K562 (cell line): ENCODE measurements at regions not wholly inside any gene's neighbourhood (a gene's known extent, or its start where the extent isn't known, plus 50 kb on each side); places are given as distances from the start of the nearest gene placed in this dataset.

ENCODE experiments used
- ATAC-seq: fragments of 200-7000 bp; cut with Tn5 transposase; 3 replicates; pipeline ENCODE4 v1.9.1; 2020; ENCODE audit warnings: moderate library complexity
- BruUV-seq: library from RNA; stranded (reverse); fragments of 400-500 nt; replicated peaks from 2 replicates; lab custom pipeline; 2021; lab: Mats Ljungman, UMichigan
- CTCF ChIA-PET: fragments of 300-600 bp; formaldehyde crosslinking; extraction: SDS; loops from one replicate; lab custom pipeline; 2021; ENCODE audit warnings: low intra/inter-chr PET ratio; lab: Yijun Ruan, JAX
- POLR2A ChIA-PET: fragments of 300-600, 350-650 bp; sonication (Branson Sonifier 250); formaldehyde crosslinking; extraction: SDS; loops from one replicate; lab custom pipeline; 2021; ENCODE audit warnings: antibody characterized with exemption, inconsistent platforms; lab: Yijun Ruan, JAX
- DNase-seq, 4 experiments: peaks; one replicate each; pipeline versions ENCODE4 v3.0.0 to v3.0.0-alpha.2; 2011 to 2018; ENCODE audit warnings: low spot score in 3 of 4, mixed read lengths in 3 of 4; ENCODE audit errors: extremely low read depth in 1 of 4
- FAIRE-seq: peaks from 2 replicates; lab custom pipeline; 2011; peaks lifted over from hg19 to GRCh38; lab: Jason Lieb, UNC
- H2AFZ ChIP-seq: 2 replicates; pipeline ENCODE4 v1.6.0; 2011; ENCODE audit warnings: low read depth, low read length, control low read depth, inconsistent platforms
- H3K27ac ChIP-seq: fragments of 200-600 bp; 3 replicates; pipeline ENCODE4 v1.8.0; 2011; ENCODE audit warnings: low read depth, mild to moderate bottlenecking, control low read depth, inconsistent platforms, low read length, moderate library complexity, mixed read lengths; ENCODE audit errors: extremely low read depth
- H3K27me3 ChIP-seq, 2 experiments: fragments of 300-600 bp in 1 of 2; 2 replicates in 1 of 2; 3 replicates in 1 of 2; pipeline versions ENCODE4 v1.6.0 to v1.8.0; 2011; ENCODE audit warnings: inconsistent platforms in 2 of 2, low read length in 2 of 2, mild to moderate bottlenecking in 1 of 2, mixed read lengths in 1 of 2, moderate library complexity in 1 of 2; ENCODE audit not compliant: control insufficient read depth in 2 of 2, insufficient read depth in 2 of 2
- H3K36me3 ChIP-seq: fragments of 300-600 bp; 3 replicates; pipeline ENCODE4 v1.8.0; 2011; ENCODE audit warnings: mild to moderate bottlenecking, low read length, inconsistent platforms; ENCODE audit not compliant: control insufficient read depth, insufficient read depth
- H3K4me1 ChIP-seq, 2 experiments: fragments of 200-600 bp in 1 of 2; replicated peaks in 1 of 2; 2 replicates in 1 of 2; 3 replicates in 1 of 2; pipeline versions ENCODE4 v1.5.1 to v1.8.0; 2011; ENCODE audit warnings: inconsistent platforms in 2 of 2, low read length in 2 of 2, mild to moderate bottlenecking in 1 of 2, mixed read lengths in 1 of 2, moderate library complexity in 1 of 2; ENCODE audit not compliant: control insufficient read depth in 2 of 2, insufficient read depth in 2 of 2
- H3K4me2 ChIP-seq: 2 replicates; pipeline ENCODE4 v1.6.1; 2011; ENCODE audit warnings: low read length, control low read depth, inconsistent platforms, mixed read lengths; ENCODE audit not compliant: insufficient read depth
- H3K4me3 ChIP-seq: fragments of 200-600 bp; sonication (generic), shearing (Covaris generic); 2 replicates; pipeline ENCODE4 v1.5.1; 2016; ENCODE audit warnings: control low read depth, inconsistent platforms
- H3K79me2 ChIP-seq: fragments of 200-600 bp; 3 replicates; pipeline ENCODE4 v1.8.0; 2011; ENCODE audit warnings: low read length, inconsistent platforms; ENCODE audit not compliant: control insufficient read depth, insufficient read depth
- H3K9ac ChIP-seq, 2 experiments: 2 replicates each; pipeline versions ENCODE4 v1.6.0 to v1.6.1; 2011; ENCODE audit warnings: low read depth in 2 of 2, low read length in 2 of 2, control low read depth in 1 of 2, inconsistent platforms in 1 of 2, mild to moderate bottlenecking in 1 of 2, mixed read lengths in 1 of 2; ENCODE audit not compliant: insufficient read depth in 1 of 2
- H3K9me1 ChIP-seq: one replicate; pipeline ENCODE4 v1.6.0; 2011; ENCODE audit warnings: inconsistent platforms, mild to moderate bottlenecking, low read length, moderate library complexity; ENCODE audit not compliant: control insufficient read depth, insufficient read depth
- H3K9me3 ChIP-seq: replicated peaks from 2 replicates; pipeline ENCODE4 v1.5.1; 2011; ENCODE audit warnings: low read depth, low read length, inconsistent platforms; ENCODE audit not compliant: control insufficient read depth, insufficient read depth
- H4K20me1 ChIP-seq: replicated peaks from 2 replicates; pipeline ENCODE4 v1.6.1; 2011; ENCODE audit warnings: low read length, inconsistent platforms, mixed read lengths; ENCODE audit not compliant: control insufficient read depth, insufficient read depth
- HOXB6 ChIP-seq: fragments of 250-450 bp; sonication (Bioruptor Pico); IDR thresholded peaks from 2 replicates; pipeline ENCODE4 v1.5.1; 2022; ENCODE audit warnings: mild to moderate bottlenecking, borderline replicate concordance
- POLR2AphosphoS2 ChIP-seq: IDR thresholded peaks from 2 replicates; pipeline ENCODE4 v1.6.1; 2012; ENCODE audit warnings: low read length, improper control_type of control experiment
- PYGO2 ChIP-seq: fragments of 450-650 bp; IDR thresholded peaks from 2 replicates; pipeline ENCODE4 v1.6.1; 2016; ENCODE audit warnings: mild to moderate bottlenecking, missing genetic modification characterization, moderate library complexity, missing compliant biosample characterization
- XRCC4 ChIP-seq: IDR thresholded peaks from one replicate; pipeline ENCODE4 v1.6.1; 2011; ENCODE audit not compliant: insufficient read depth, insufficient read length; ENCODE audit errors: extremely low read depth
- ZBTB7A ChIP-seq: IDR thresholded peaks from 2 replicates; pipeline ENCODE4 v1.6.1; 2011; ENCODE audit warnings: low read depth, mild to moderate bottlenecking, low read length, moderate library complexity, borderline replicate concordance; ENCODE audit not compliant: control insufficient read depth
- WGBS: fragments of 100-300 bp; shearing (Covaris generic); methylation state at CpG from one replicate; pipeline ENCODE4 v1.1.6; 2016; ENCODE audit warnings: low coverage, mixed read lengths; ENCODE audit not compliant: insufficient coverage; ENCODE audit errors: missing lambda C conversion rate; 5-methylcytosine and 5-hydroxymethylcytosine counted together
- in situ Hi-C: fragments of 300-500 bp; cut with MboI; formaldehyde crosslinking; loops from 4 replicates; pipeline ENCODE4 v1.15.0; 2018; ENCODE audit warnings: inconsistent platforms, mixed read lengths
- intact Hi-C: fragments of 100-400 bp; cut with micrococcal nuclease; formaldehyde crosslinking; loops from 2 replicates; pipeline ENCODE4 v1.14.2; 2022
- TF ChIP-seq, protein P1 (sequence below): fragments of 200-400 bp; formaldehyde crosslinking; IDR thresholded peaks from 2 replicates; pipeline ENCODE4 v1.6.1; 2017; ENCODE audit warnings: mild to moderate bottlenecking, low read depth, low read length, moderate library complexity
- TF ChIP-seq, protein P2 (sequence below), 2 experiments: fragments of 450-650 bp; IDR thresholded peaks; 2 replicates each; pipeline ENCODE4 v1.6.1; 2018; ENCODE audit warnings: mild to moderate bottlenecking in 2 of 2, low read depth in 1 of 2; ENCODE audit not compliant: partially characterized antibody in 2 of 2
- TF ChIP-seq, protein P3 (sequence below): fragments of 450-650 bp; IDR thresholded peaks from 2 replicates; pipeline ENCODE4 v1.6.1; 2018; ENCODE audit warnings: mild to moderate bottlenecking, low read depth; ENCODE audit not compliant: partially characterized antibody
- TF ChIP-seq, protein P4 (sequence below), 2 experiments: fragments of 200-800 bp in 1 of 2; sonication (Bioruptor generic) in 1 of 2; sonication (generic) in 1 of 2; formaldehyde crosslinking in 1 of 2; IDR thresholded peaks in 1 of 2; conservative IDR thresholded peaks in 1 of 2; 2 replicates each; pipeline versions ENCODE4 v1.5.0 to v1.6.1; 2016 to 2020; ENCODE audit warnings: missing compliant biosample characterization in 1 of 2, missing genetic modification characterization in 1 of 2, missing genetic modification reagents in 1 of 2

DNA sequence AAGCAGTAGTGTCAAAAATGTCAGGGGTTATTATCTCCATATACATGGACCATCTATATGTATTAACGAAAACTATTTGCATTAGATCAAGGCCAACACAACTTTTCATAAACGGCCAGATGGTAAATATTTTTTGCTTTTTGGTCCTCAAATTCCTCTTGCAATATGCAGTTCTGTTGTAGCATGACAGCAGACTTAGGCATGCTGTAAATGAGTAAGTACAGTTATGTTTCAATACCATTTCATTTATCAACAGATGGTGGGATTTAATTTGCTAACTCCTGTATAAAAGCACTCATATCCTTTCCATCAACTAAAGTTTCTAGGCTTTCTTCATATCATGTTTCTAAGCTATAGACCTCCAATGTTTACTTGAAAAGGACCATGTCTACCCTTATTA lies 208.1 kb downstream of the ANKRD50 start (continued):
- TF ChIP-seq XRCC4 = no peak
- TF ChIP-seq, protein P1, sequence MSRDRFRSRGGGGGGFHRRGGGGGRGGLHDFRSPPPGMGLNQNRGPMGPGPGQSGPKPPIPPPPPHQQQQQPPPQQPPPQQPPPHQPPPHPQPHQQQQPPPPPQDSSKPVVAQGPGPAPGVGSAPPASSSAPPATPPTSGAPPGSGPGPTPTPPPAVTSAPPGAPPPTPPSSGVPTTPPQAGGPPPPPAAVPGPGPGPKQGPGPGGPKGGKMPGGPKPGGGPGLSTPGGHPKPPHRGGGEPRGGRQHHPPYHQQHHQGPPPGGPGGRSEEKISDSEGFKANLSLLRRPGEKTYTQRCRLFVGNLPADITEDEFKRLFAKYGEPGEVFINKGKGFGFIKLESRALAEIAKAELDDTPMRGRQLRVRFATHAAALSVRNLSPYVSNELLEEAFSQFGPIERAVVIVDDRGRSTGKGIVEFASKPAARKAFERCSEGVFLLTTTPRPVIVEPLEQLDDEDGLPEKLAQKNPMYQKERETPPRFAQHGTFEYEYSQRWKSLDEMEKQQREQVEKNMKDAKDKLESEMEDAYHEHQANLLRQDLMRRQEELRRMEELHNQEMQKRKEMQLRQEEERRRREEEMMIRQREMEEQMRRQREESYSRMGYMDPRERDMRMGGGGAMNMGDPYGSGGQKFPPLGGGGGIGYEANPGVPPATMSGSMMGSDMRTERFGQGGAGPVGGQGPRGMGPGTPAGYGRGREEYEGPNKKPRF = no peak
- no peak for TF ChIP-seq PYGO2

DNA sequence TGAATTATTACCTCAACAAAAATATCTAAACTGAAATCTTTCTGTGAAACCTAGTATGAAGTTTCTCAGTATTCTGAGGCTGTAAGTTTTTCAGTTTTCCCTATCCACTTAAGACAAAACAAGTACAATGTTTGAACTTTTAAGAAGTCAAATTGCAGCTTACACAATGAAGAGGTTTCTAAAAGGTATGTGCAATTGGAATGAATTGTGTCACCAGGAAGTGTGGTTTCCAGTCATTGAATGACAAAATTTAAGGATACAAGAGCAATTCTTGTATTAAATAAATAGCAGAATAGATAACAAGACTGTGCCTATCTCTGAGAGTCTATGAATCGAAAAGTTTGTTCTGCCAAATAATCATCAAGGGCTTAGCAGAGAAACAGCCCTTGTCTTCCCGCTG lies 207.3 kb downstream of the ANKRD50 start:
- H3K9me3 ChIP-seq = no peaks in the 10 kb centered on the region
- no peaks in the 10 kb centered on the region for H3K36me3 ChIP-seq
- no TSS peak for BruUV-seq
- H3K9ac ChIP-seq = no peak overlapping the region
- ChIA-PET CTCF (no interaction called here), POLR2A (interaction anchor here (0.5 kb wide), 1 partner anchor 203 kb away, joined by 3 read pairs; no protein-coding TSS in a partner anchor)
- no peaks in the 10 kb centered on the region for H3K4me1 ChIP-seq
- H4K20me1 ChIP-seq = no peaks in the 10 kb centered on the region
- no peaks in the 10 kb centered on the region for H3K27me3 ChIP-seq
- in situ Hi-C loops = no loop called here
- H2AFZ ChIP-seq = no peak overlapping the region
- no peak for DNase-seq
- intact Hi-C loops = no loop called here
- H3K79me2 ChIP-seq = no peaks in the 10 kb centered on the region
- no peak overlapping the region for H3K27ac ChIP-seq
- FAIRE-seq = no peak
- no peak for ATAC-seq
- WGBS = 0% methylated on average over 2 of the region's 2 CpGs
- no peaks in the 10 kb centered on the region for H3K9me1 ChIP-seq
- H3K4me2 ChIP-seq = no peak overlapping the region
- no peak overlapping the region for H3K4me3 ChIP-seq
- TF ChIP-seq POLR2AphosphoS2 = no peak
- TF ChIP-seq, protein P2, sequence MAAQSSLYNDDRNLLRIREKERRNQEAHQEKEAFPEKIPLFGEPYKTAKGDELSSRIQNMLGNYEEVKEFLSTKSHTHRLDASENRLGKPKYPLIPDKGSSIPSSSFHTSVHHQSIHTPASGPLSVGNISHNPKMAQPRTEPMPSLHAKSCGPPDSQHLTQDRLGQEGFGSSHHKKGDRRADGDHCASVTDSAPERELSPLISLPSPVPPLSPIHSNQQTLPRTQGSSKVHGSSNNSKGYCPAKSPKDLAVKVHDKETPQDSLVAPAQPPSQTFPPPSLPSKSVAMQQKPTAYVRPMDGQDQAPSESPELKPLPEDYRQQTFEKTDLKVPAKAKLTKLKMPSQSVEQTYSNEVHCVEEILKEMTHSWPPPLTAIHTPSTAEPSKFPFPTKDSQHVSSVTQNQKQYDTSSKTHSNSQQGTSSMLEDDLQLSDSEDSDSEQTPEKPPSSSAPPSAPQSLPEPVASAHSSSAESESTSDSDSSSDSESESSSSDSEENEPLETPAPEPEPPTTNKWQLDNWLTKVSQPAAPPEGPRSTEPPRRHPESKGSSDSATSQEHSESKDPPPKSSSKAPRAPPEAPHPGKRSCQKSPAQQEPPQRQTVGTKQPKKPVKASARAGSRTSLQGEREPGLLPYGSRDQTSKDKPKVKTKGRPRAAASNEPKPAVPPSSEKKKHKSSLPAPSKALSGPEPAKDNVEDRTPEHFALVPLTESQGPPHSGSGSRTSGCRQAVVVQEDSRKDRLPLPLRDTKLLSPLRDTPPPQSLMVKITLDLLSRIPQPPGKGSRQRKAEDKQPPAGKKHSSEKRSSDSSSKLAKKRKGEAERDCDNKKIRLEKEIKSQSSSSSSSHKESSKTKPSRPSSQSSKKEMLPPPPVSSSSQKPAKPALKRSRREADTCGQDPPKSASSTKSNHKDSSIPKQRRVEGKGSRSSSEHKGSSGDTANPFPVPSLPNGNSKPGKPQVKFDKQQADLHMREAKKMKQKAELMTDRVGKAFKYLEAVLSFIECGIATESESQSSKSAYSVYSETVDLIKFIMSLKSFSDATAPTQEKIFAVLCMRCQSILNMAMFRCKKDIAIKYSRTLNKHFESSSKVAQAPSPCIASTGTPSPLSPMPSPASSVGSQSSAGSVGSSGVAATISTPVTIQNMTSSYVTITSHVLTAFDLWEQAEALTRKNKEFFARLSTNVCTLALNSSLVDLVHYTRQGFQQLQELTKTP (IDR thresholded peaks at IDR 0.05; ENCODE audit: low read depth in 1 of 2, partially characterized antibody in 2 of 2) = no peak
- TF ChIP-seq HOXB6 (CRISPR knock-in tag) = no peak
- TF ChIP-seq, protein P3, sequence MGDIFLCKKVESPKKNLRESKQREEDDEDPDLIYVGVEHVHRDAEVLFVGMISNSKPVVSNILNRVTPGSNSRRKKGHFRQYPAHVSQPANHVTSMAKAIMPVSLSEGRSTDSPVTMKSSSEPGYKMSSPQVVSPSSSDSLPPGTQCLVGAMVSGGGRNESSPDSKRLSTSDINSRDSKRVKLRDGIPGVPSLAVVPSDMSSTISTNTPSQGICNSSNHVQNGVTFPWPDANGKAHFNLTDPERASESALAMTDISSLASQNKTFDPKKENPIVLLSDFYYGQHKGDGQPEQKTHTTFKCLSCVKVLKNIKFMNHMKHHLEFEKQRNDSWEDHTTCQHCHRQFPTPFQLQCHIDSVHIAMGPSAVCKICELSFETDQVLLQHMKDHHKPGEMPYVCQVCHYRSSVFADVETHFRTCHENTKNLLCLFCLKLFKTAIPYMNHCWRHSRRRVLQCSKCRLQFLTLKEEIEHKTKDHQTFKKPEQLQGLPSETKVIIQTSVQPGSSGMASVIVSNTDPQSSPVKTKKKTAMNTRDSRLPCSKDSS = no peak
- TF ChIP-seq, protein P4, sequence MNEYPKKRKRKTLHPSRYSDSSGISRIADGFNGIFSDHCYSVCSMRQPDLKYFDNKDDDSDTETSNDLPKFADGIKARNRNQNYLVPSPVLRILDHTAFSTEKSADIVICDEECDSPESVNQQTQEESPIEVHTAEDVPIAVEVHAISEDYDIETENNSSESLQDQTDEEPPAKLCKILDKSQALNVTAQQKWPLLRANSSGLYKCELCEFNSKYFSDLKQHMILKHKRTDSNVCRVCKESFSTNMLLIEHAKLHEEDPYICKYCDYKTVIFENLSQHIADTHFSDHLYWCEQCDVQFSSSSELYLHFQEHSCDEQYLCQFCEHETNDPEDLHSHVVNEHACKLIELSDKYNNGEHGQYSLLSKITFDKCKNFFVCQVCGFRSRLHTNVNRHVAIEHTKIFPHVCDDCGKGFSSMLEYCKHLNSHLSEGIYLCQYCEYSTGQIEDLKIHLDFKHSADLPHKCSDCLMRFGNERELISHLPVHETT (CRISPR knock-in tag; conservative IDR thresholded peaks at IDR 0.05 in 1 of 2, IDR thresholded peaks at IDR 0.05 in 1 of 2) = no peak
- no peak for TF ChIP-seq ZBTB7A
